Left cardiac atrium (tissue), 4 donors: ENCODE measurements at regions not wholly inside any gene's neighbourhood (a gene's known extent, or its start where the extent isn't known, plus 50 kb on each side); places are given as distances from the start of the nearest gene placed in this dataset.

Experiments used
- ATAC-seq, 2 donors: fragments of 200-7000 bp; cut with Tn5 transposase; one replicate each; pipeline ENCODE4 v1.9.1; 2020; ENCODE audit warnings: mild to moderate bottlenecking in 2 of 2, moderate library complexity in 2 of 2
- DNase-seq: peaks from one replicate; pipeline ENCODE4 v3.0.0-alpha.2; 2020
- intact Hi-C, 2 donors: fragments of 100-400 bp; cut with DNase I; formaldehyde crosslinking; loops; one replicate each; pipeline versions ENCODE4 v1.14.1 to v1.15.1; 2022 to 2023
- donor health status: DM: no; HTN: yes; CAD: no.
- donor health status: DM: no; HTN: yes; CAD: no; lungs with severe emphysema.
- donor health status: DM: yes; HTN: yes; CAD: no.
- donor health status: Dilated cardiomyopathy.

DNA sequence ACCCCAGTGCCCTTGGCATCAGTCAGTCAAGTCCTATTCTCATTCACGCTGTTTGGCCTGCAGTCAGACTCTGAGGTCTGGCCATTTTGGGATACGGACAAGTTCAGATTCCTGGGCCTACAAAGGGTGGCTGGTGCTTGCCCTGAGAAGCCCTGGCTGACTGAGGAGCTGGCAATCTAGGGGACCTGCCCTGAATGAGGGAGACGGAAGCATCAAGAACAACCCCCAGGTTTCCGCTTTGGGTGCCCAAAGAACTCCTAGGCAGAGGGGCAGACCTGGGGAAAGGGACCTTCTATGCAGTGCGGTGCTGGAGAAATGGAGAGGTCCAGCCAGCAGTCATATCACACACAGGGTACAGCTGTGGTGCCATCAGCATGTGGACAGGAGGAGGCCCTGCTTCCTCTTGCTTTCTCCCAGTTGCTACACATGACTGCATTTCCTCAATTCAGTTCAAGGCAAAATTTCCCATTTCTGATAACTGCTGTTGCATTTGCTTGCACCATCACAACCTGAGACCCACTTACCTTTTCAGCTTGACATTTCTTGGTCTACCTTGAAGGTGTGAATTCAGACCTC lies 70.9 kb upstream of the LGALSL start:
- intact Hi-C loops, result no loop called here
- no peak for ATAC-seq
- no peak for DNase-seq

DNA sequence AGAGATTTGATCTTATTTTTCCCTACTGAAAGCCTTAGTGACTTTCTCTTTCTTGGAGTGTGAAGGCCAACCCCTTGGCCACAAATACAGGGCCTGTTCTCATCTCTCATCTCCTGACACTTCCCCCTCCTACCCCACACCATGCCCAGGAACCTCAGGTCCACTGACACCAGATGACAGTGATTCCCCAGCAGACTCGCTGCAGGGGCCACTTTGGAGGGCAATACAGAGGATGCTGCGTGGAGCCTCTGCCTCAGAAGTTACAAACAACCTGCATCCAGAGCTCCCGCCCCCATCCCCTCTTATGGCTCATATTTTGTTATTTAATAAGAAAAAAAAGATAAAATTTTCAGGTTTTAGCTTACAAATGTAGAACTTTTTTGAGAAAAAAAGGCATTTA lies 70.1 kb upstream of the LGALSL start:
- ATAC-seq, result no peak
- no peak for DNase-seq
- intact Hi-C loops, result no loop called here

DNA sequence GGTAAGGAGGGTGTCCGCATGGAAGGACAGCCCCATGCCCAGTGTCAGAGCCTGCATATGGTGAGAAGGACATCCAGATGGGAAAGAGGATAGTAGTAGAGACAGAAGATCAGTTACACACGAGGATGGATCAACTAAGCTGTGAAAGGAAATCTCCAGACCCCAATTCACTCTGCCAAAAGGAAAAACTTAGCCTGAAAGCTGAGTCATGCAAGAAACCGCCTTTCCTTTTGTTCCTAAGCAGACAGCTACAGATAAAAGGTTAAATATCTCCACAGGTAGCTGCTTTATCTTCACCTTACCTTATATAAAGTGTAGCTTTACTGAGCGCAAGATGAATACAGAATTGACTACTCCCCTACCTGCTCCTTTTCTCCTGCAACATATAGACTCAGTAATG lies 67.3 kb upstream of the LGALSL start:
- ATAC-seq (no peak), DNase-seq (no peak)
- intact Hi-C loops, result no loop called here

DNA sequence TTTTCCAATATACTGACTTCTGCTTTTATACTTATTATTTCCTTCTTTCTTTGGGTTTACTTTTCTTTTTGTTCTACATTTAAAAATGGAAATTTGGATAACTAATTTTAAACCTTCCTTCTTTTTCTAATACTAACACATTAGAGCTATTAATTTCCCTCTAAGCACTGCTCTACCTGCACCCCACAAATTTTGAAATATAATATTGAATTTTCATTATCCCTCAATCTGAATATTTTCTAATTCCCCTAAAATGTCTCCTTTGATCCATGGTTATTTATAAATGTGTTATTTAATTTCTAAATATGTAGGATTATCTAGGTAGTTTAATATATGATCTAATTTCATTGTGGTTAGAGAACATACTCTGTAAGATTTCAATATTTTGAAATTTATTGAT lies 63.4 kb upstream of the LGALSL start:
- DNase-seq (no peak), ATAC-seq (no peak)
- intact Hi-C loops, result no loop called here

DNA sequence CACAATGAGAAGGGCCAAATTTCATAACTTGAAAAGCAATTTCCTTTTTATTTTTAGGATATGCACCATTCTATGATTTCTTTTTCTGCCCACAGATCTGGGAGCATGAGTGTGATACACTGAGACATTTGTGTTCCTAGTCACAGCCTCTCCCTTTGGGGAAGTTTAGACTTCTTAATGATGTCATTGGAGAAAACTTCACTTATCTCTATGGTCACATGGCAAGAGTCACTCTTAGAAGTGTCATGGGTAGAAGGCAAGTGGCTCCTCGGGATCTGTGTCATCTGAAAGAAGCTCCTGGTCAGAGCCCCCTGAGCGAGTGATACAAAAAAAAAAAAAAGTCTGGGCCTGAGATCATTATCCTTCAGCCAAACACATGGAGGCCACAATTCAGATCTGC lies 62.5 kb upstream of the LGALSL start:
- DNase-seq (no peak), ATAC-seq (peak; percentile 34 to 38)
- intact Hi-C loops, result no loop called here

DNA sequence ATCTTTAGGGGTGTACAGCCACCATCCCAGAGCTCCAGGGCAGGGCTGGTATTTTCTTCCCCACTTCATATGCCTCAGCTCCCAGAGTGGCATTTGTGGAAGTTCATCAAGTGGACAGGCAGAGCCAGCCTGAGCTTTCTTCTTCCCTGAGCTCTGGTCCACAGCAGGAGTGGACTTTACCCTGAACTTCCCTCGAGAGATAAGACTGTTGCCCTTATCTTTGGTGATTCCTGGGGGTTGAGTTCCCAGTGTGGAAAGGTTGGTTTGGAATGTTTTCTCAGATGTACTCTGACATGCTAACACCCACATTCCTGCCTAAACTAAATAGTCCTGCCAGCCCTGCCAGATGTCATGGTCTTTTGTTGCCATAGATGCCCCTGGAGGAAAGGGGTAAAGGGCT lies 62.0 kb upstream of the LGALSL start:
- intact Hi-C loops, result no loop called here
- ATAC-seq, result no peak
- DNase-seq, result no peak

DNA sequence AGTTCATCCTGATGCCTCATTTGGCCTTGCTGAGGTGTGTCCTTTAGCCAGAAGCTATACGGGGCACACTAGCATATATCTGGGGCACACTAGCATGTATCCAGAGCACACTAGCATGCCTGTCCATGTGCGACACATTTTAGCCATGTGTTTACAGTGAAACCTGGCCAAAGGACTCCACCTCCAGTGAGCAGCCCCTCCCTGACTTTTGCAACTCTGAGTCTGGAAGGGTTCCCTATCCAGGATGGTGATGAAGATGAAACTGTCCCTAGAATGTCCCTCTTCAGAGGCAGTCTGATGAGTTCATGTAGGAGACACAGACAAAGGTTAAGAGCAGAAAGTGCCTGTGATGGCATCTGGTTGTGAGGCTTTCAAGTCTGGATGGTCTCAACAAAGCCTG lies 61.4 kb upstream of the LGALSL start:
- DNase-seq (no peak), ATAC-seq (no peak)
- intact Hi-C loops, result no loop called here

DNA sequence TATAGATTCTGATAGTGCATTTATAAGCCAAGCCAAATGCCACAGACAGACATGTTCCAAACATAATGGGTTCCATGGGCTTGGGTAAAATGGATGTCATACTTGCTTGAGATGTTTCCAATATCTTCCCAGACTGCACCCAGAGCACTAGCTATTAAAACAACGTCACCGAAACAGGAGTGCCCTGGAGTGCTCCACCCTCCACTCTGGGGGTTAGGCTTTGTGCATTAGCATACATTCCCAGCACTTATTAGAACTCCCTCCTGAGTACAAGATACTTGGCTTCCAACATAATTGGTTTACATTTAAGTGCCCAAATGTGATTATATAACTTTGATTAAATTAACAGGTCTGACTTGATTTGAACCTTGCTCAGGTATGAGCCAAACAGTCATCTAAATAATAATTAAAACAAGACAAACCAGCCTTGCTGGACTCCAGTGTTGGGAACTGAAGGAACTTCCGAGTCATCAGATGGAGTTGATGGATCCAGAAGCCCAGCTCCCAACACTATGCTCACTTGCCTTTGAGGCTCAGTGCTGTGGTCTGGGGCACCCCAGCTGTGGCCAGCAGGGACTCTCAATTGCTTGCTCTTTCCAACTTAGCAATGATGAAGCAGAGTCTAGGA lies 60.5 kb upstream of the LGALSL start:
- intact Hi-C loops, result no loop called here
- DNase-seq (no peak), ATAC-seq (no peak)

DNA sequence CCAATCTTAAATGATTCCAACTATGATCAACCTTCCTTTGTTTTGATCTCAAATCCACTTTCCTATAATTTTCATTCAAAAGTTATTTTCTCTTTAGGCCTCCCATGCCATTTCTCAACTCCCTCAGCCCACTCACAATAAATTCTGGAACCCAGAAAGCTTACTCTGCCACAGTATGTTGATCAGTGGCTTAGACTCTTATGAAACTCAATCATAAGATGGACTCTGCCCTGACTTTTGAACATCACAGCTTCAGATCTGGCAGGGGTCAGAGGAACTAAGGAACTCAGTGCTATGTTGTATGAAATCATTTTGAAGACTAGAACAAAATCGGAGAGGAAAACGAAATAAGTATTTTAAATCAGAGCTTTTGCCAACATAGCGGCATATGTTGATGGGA lies 59.8 kb upstream of the LGALSL start:
- no peak for ATAC-seq
- intact Hi-C loops, result no loop called here
- no peak for DNase-seq

DNA sequence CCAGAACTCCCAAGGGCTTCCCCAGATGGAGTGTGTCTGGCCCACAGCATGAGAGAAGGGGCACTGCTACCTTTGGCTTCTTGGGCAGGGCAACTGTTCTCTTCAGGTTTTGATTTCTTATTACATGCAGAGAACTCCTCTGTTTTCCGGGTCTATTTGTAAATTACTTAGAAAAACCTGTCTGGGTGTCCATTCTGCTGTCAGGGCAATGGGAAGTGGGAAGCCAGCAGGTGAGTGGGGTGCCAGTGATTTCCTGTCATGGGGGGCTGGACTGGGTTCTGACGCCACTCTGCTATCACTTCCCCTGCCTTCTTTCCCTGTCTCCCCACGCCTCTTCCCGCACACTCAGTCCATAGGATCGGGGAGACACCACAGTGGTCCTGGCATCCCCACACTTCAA lies 58.0 kb upstream of the LGALSL start:
- ATAC-seq, result no peak
- DNase-seq, result no peak

DNA sequence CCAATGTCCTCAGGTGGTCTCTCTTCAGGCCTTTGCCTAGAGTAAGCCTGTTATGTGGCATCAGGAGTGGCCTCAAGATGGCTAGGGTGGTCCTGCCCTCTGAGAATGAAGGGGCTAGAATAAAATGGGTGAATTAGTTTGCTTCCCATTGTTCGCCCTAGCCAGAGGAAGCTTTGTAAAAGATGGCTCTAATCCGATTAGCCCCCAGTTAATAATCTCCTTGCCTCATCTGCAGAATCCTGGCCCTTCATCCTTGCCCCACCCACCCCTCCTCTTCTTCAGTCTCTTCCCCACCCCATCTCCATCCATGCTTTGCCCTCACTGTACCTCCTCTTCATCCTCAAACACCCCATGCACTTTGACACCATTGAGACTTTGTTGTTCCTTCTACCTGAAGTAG lies 57.4 kb upstream of the LGALSL start:
- no peak for ATAC-seq

More for the DNA sequence above, 58.0 kb upstream of the LGALSL start:
- intact Hi-C loops, result no loop called here

DNA sequence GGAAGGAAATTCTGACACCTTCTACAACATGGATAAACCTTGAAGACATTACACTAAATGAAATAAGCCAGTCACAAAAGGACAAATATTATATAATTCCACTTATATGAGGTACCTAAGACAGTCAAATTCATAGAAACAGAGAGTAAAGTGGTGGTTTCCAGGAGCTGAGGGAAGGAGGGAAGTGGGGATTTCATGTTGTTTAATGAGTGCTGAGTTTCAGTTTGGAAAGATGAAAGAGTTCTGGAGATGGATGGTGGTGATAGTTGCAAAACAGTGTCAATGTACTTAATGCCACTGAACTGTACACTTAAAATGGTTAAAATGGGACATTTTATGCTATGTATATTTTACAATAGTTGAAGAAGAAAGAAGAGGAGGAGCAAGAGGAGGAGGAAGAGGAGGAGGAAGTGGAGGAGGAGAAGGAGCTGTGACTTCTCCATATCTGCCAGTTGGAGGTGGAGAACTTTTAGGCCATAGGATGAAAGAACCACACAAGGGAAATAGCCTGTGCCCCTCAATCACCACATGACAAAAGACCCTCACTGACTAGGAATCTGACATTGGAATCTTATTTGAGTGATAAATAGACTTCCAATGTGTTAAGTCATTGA lies 55.3 kb upstream of the LGALSL start:
- ATAC-seq, result no peak
- DNase-seq, result no peak
- intact Hi-C loops, result no loop called here

More for the DNA sequence above, 57.4 kb upstream of the LGALSL start:
- DNase-seq, result no peak
- intact Hi-C loops, result no loop called here

DNA sequence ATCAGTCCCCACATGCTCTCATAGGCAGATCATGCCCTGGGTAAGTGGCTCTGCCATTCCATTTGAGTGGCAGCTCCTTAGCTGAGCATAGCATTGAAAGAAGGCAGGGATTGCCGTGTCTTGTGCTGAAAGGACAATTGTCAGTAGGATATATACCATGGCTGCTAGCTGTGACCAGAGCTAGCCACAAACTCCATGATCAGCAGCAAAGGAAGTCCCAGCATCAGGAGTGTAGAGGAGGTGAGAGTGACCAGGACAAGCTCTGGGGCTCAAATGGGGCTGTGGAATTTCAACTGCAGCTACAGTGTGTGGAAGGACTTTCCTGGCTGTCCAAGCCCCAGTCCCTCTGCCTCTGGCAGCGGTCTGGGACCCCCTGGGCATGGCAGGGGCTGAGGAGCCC lies 54.4 kb upstream of the LGALSL start:
- intact Hi-C loops, result no loop called here
- no peak for DNase-seq
- ATAC-seq, result no peak

DNA sequence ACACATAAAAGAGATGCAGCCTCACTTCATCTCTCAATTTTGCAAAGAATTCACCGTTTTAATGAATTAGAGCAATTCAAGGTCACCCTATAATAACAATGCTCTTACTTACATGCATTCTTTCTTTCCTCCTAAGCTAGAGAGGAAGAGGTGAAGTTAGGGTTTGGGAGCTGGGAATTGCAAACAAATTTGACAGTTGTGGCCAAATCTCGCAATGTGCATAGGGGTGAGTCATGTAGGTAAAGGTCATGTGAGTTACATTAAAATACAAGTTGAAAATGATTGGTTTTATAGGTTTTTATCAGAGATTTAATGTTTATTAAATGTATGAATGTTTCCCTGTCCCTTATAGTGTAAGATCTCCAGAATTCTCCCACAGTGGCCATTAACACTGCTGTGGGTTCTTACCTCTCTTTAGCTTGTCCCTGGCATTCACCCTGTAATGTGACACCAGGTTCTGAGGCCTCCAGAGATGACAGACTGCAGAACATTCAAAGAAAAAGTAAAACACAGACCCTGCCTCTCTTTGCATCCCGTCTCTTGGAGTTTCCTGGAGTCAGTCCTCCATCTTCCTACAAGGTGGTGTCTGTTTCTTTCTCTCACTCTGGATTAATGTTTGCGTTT lies 53.7 kb upstream of the LGALSL start:
- intact Hi-C loops, result loop anchor here in 1 of 2 donors (5.0 kb wide), 1 partner anchor 52 kb away; the partner anchor contains the start of gene LGALSL
- ATAC-seq (no peak), DNase-seq (no peak)

DNA sequence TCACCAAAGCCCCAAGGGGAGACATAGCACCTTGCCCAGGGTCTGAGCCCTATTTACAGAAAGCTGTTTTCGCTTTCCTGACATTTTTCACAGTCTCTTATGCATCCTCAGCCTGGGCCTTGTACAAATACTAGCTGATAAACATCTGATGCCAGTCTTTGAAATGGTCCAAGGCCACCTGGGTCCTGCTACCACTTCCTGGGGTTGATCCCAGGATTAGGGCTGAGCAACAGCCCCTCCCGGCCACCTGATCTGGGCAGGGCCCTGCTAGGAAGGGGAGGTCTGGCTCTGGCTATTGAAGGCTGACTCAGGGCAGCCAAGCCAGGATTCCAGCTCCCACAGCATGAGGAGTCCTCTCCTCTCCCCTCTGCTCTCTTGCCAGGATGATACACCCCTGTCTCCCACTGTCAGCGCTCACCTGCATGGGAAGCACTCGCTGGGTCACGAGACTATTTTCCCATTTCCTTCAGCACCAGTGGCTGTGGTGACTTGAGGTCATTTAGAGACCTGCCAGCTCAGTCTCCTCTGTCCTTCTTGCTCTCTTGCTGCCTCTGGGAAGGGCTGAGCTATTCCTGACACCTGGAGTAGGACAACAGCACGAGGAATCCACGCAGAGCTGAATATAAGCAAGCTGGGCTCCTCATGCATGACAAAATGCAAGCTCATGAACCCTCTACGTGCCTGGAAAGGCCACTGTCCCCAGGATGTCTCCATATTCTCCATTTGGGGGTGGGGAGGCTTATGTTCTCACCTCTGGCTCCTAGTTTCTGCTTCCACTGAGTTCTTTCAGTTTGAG lies 53.0 kb upstream of the LGALSL start:
- intact Hi-C loops, result loop anchor here in 1 of 2 donors (5.0 kb wide), 1 partner anchor 51 kb away; the partner anchor contains the start of gene LGALSL
- no peak for ATAC-seq
- DNase-seq, result no peak

DNA sequence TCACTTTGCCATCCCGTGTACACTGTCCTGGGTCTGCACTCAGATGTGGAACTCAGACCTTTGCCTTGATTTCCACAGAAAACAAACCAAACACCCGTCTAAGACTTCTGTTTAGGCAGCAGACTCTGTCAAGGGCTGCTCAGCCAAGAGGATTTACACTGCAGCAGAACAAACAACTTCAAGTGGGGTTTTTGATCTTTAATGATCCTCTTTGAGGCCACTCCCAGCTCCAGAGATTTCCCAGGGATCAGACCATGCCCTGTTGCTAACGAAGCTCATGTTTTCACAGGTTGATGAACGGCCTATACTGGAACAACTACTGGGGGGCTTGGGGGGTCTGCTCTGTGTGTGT lies 52.5 kb upstream of the LGALSL start:
- ATAC-seq (no peak), DNase-seq (no peak)
- intact Hi-C loops, result loop anchor here in 1 of 2 donors (5.0 kb wide), 1 partner anchor 51 kb away; the partner anchor contains the start of gene LGALSL

DNA sequence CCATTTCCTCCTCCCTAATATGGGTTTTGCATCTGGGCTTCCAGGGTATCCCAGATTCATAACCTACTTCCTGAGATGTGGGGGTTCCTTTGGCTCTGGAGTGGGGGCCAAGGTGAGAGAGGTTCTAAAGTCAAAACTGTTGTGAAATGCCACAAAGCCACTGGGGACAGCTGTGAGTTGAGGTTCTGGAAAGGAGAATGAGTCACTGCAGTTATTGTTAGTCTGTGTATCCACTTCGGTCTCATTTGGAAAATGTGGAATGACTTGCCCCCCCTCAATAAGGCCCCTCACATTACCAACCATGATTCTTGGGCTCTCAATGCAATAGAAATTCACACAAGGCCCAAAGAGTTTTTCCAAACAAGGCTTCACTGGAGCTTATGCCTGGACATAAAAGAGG lies 51.1 kb upstream of the LGALSL start:
- ATAC-seq (no peak), DNase-seq (no peak)
- intact Hi-C loops, result loop anchor here in 1 of 2 donors (5.0 kb wide), 1 partner anchor 49 kb away; the partner anchor contains the start of gene LGALSL

DNA sequence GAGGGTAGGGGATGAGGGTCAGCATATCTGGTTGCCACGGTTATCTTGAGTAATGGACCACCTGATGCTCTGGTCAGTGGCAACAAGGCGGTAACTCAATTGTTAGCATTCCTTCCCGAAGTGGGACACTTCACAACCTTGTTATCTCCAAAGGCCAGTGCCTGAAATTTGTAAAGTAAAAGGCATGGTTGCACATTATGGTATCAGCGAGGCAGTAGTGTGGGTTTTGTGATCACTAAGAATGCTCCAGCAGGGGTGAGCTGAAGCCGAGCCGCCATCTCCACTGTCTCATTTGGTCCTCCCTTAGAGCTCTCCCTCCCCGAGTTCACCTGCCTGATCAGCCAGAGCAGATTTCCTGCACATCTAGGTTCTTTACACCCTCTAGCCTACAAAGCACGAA lies 50.5 kb upstream of the LGALSL start:
- DNase-seq, result no peak
- ATAC-seq, result no peak

DNA sequence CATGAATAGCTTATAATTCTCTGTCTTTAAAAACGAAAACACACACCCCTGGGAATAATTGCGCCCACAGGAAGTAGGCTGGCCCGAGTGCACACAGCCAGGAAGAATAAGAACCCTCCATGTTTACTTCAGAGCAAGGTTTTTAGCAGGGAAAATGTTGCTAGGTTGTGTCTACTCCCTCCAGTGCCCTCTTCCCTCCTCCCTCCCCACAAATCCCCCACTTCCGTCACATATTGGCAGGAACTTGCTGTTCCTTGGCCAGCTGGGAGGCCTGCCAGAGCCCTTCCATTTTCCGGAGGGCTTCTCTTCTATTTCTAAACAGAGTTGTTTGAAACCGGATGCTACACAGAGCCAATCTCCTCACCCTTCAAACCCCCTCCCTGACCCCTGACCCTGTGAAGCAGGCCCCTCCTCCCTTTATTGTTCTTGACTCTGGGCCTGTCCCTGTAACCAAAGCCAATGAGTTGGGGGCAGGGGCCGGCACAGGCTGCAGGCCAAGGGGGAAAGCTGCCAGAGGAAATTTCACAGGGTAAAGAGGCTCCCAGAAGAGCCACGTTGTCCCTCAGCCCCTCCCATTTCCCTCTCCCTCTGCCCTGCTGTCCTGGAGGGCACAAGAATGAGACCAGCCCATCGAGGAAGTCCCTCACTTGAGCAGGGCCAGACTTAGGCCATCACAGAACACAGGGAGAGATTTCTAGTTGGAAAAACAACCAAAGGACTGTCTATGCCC lies 49.8 kb upstream of the LGALSL start:
- peak; percentile 87 to 92 for ATAC-seq
- intact Hi-C loops, result loop anchor here in 1 of 2 donors (5.0 kb wide), 1 partner anchor 48 kb away; the partner anchor contains the start of gene LGALSL

More for the DNA sequence above, 50.5 kb upstream of the LGALSL start:
- intact Hi-C loops, result loop anchor here in 1 of 2 donors (5.0 kb wide), 1 partner anchor 49 kb away; the partner anchor contains the start of gene LGALSL

More for the DNA sequence above, 49.8 kb upstream of the LGALSL start:
- DNase-seq, result peak; percentile 91
